ENCODE measurements at regions not wholly inside any gene's neighbourhood (a gene's known extent, or its start where the extent isn't known, plus 50 kb on each side); places are given as distances from the start of the nearest gene placed in this dataset.

DNA sequence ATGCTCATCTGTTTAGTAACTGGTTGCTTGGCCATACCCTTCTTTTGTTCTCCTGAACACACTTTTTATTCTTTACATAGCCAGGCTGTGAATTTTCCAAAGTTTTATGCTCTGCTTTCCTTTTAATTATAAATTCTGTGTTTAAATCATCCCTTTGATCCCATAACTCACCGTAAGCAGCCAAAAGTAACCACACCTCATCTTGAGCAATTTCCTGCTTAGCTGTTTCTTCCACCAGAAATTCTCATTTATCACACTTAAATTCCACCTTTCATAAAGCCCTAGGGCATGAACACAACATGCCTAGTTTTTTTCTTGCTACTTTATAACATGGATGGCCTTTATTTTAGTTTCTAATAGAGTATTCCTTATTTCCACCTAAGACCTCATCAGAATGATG is 510.7 kb downstream of the C12orf50 start:
- H3K36me3 ChIP-seq (replicated peaks in 1 of 2; ENCODE audit: control insufficient read depth in 1 of 2, insufficient read depth in 2 of 2, low read length in 2 of 2) = no peaks in the 10 kb centered on the region
- no peaks in the 10 kb centered on the region for H3K36me3 Mint-ChIP-seq
- H3K9me3 ChIP-seq (replicated peaks in 1 of 2; ENCODE audit: control insufficient read depth in 1 of 2, insufficient read depth in 1 of 2, low read length in 2 of 2) = peaks cover 0 to 7% of the 10 kb centered on the region in 2 donors
- no peaks in the 10 kb centered on the region for H4K20me1 ChIP-seq (ENCODE audit: insufficient read depth, low read length)
- H3K9ac ChIP-seq (ENCODE audit: insufficient read depth, low read length, poor library complexity, severe bottlenecking) = no peak overlapping the region
- H2AFZ ChIP-seq (ENCODE audit: insufficient read depth, low read depth, low read length, poor library complexity, severe bottlenecking) = no peak overlapping the region
- H3K4me3 Mint-ChIP-seq = no peak overlapping the region
- H3K4me1 Mint-ChIP-seq = no peaks in the 10 kb centered on the region
- intact Hi-C loops (cut with micrococcal nuclease) = no loop called here
- H3K27me3 Mint-ChIP-seq (ENCODE audit: low read depth in 3 of 3) = peaks cover 0 to 2% (median 0%) of the 10 kb centered on the region in 3 donors
- H3K4me1 ChIP-seq (ENCODE audit: control insufficient read depth in 1 of 2, insufficient read depth in 2 of 2, low read length in 2 of 2) = no peaks in the 10 kb centered on the region
- H3K4me3 ChIP-seq (replicated peaks in 1 of 3; ENCODE audit: low read depth in 2 of 3, low read length in 3 of 3) = no peak overlapping the region
- no peak for DNase-seq
- H3K79me2 ChIP-seq (ENCODE audit: insufficient read depth, low read length) = no peaks in the 10 kb centered on the region
- H3K9me3 Mint-ChIP-seq = peaks cover 0 to 6% (median 0%) of the 10 kb centered on the region in 7 donors
- H3K27ac ChIP-seq (ENCODE audit: low read depth in 1 of 2, low read length in 2 of 2) = no peak overlapping the region
- WGBS (ENCODE audit: insufficient coverage) = 20% methylated on average over 1 of the region's 1 CpG
- H3K27me3 ChIP-seq (ENCODE audit: control insufficient read depth in 2 of 2, insufficient read depth in 2 of 2, low read length in 2 of 2) = no peaks in the 10 kb centered on the region
- H3K27ac Mint-ChIP-seq = no peak overlapping the region
- H3K4me2 ChIP-seq (replicated peaks; ENCODE audit: extremely low read depth, low read length, poor library complexity, severe bottlenecking) = no peak overlapping the region
- TF ChIP-seq, protein P1, sequence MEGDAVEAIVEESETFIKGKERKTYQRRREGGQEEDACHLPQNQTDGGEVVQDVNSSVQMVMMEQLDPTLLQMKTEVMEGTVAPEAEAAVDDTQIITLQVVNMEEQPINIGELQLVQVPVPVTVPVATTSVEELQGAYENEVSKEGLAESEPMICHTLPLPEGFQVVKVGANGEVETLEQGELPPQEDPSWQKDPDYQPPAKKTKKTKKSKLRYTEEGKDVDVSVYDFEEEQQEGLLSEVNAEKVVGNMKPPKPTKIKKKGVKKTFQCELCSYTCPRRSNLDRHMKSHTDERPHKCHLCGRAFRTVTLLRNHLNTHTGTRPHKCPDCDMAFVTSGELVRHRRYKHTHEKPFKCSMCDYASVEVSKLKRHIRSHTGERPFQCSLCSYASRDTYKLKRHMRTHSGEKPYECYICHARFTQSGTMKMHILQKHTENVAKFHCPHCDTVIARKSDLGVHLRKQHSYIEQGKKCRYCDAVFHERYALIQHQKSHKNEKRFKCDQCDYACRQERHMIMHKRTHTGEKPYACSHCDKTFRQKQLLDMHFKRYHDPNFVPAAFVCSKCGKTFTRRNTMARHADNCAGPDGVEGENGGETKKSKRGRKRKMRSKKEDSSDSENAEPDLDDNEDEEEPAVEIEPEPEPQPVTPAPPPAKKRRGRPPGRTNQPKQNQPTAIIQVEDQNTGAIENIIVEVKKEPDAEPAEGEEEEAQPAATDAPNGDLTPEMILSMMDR (IDR thresholded peaks at IDR 0.05) = no peak

DNA sequence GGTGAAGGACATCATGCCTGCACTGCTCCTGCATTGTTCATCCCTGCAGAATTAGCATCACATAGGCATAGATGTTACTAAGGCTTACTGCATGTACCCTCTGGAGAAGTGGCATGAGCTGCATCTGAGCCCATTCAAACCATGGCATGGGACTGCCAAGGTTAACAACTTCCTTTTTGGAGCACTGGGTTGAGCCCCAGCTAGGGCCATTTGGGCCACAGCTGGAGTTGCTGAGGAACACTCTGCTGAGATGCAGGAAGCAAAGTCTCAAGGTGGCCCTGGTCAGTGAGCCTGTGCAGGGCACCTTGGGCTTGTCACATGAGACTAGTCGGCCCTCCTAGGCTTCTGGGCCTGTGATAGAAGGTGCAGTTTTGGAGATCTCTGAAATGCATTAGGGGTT is 511.2 kb downstream of the C12orf50 start:
- Mint-ChIP-seq H3K4me3 (no peak overlapping the region), H3K36me3 (no peaks in the 10 kb centered on the region), H3K9me3 (peaks cover 0 to 6% (median 0%) of the 10 kb centered on the region in 7 donors), H3K27me3 (ENCODE audit: low read depth in 3 of 3) (peaks cover 0 to 2% (median 0%) of the 10 kb centered on the region in 3 donors), H3K27ac (no peak overlapping the region), H3K4me1 (no peaks in the 10 kb centered on the region)
- Histone ChIP-seq H3K27me3 (ENCODE audit: control insufficient read depth in 2 of 2, insufficient read depth in 2 of 2, low read length in 2 of 2) (no peaks in the 10 kb centered on the region), H3K4me1 (ENCODE audit: control insufficient read depth in 1 of 2, insufficient read depth in 2 of 2, low read length in 2 of 2) (no peaks in the 10 kb centered on the region), H3K9me3 (replicated peaks in 1 of 2; ENCODE audit: control insufficient read depth in 1 of 2, insufficient read depth in 1 of 2, low read length in 2 of 2) (peaks cover 0 to 7% of the 10 kb centered on the region in 2 donors), H3K36me3 (replicated peaks in 1 of 2; ENCODE audit: control insufficient read depth in 1 of 2, insufficient read depth in 2 of 2, low read length in 2 of 2) (no peaks in the 10 kb centered on the region), H3K4me2 (replicated peaks; ENCODE audit: extremely low read depth, low read length, poor library complexity, severe bottlenecking) (no peak overlapping the region), H3K9ac (ENCODE audit: insufficient read depth, low read length, poor library complexity, severe bottlenecking) (no peak overlapping the region), H4K20me1 (ENCODE audit: insufficient read depth, low read length) (no peaks in the 10 kb centered on the region), H3K27ac (ENCODE audit: low read depth in 1 of 2, low read length in 2 of 2) (no peak overlapping the region), H3K4me3 (replicated peaks in 1 of 3; ENCODE audit: low read depth in 2 of 3, low read length in 3 of 3) (no peak overlapping the region), H2AFZ (ENCODE audit: insufficient read depth, low read depth, low read length, poor library complexity, severe bottlenecking) (no peak overlapping the region), H3K79me2 (ENCODE audit: insufficient read depth, low read length) (no peaks in the 10 kb centered on the region)
- TF ChIP-seq, protein P1 (IDR thresholded peaks at IDR 0.05) = no peak
- WGBS (ENCODE audit: insufficient coverage) = no CpG with 5 or more reads among the region's 1 CpG
- no peak for DNase-seq
- intact Hi-C loops (cut with micrococcal nuclease) = no loop called here

All from CD14-positive monocyte (primary cell).